Tibial nerve (tissue), 4 donors: ENCODE measurements at regions not wholly inside any gene's neighbourhood (a gene's known extent, or its start where the extent isn't known, plus 50 kb on each side); places are given as distances from the start of the nearest gene placed in this dataset.

Source experiments
- DNase-seq, 2 donors: peaks; one replicate each; pipeline ENCODE4 v3.0.0-alpha.2; 2019; ENCODE audit warnings: low spot score in 2 of 2
- H3K27ac ChIP-seq, 4 donors: fragments of 200-600 bp; sonication (generic) in 3 of 4; one replicate each; pipeline ENCODE4 v1.5.1; 2017 to 2019; ENCODE audit warnings: mild to moderate bottlenecking in 1 of 4
- H3K27me3 ChIP-seq, 2 donors: fragments of 200-600 bp; sonication (generic) in 1 of 2; one replicate each; pipeline versions ENCODE4 v1.5.1 to v1.6.0; 2017 to 2019
- H3K36me3 ChIP-seq, 3 donors: fragments of 200-600 bp; sonication (generic); one replicate each; pipeline ENCODE4 v1.5.1; 2018 to 2019
- H3K4me1 ChIP-seq, 4 donors: fragments of 200-600 bp; sonication (generic) in 3 of 4; one replicate each; pipeline ENCODE4 v1.5.1; 2017 to 2019
- H3K4me3 ChIP-seq, 4 donors: fragments of 200-600 bp; sonication (generic) in 3 of 4; one replicate each; pipeline ENCODE4 v1.5.1; 2017 to 2019; ENCODE audit warnings: mild to moderate bottlenecking in 1 of 4, moderate library complexity in 1 of 4
- H3K9me3 ChIP-seq, 4 donors: fragments of 200-600 bp; sonication (generic) in 3 of 4; one replicate each; pipeline ENCODE4 v1.5.1; 2017 to 2019
- CTCF ChIP-seq, 5 experiments: fragments of 200-600 bp in 3 of 5; fragments of 450-650 bp in 2 of 5; sonication (generic) in 3 of 5; IDR thresholded peaks; one replicate each; pipeline ENCODE4 v1.5.1; 2016 to 2019; ENCODE audit warnings: antibody characterized with exemption in 5 of 5, mild to moderate bottlenecking in 3 of 5, moderate library complexity in 2 of 5
- EP300 ChIP-seq, 2 donors: sonication (generic); formaldehyde crosslinking; IDR thresholded peaks; one replicate each; pipeline ENCODE4 v1.6.1; 2017; ENCODE audit warnings: antibody characterized with exemption in 2 of 2, mild to moderate bottlenecking in 1 of 2
- POLR2A ChIP-seq, 2 donors: fragments of 450-650 bp; IDR thresholded peaks; one replicate each; pipeline ENCODE4 v1.6.1; 2017; ENCODE audit warnings: antibody characterized with exemption in 2 of 2, mild to moderate bottlenecking in 2 of 2, moderate library complexity in 2 of 2
- WGBS, 2 donors: methylation state at CpG; one replicate each; pipeline ENCODE4 v1.1.5; 2018; 5-methylcytosine and 5-hydroxymethylcytosine counted together

- Histone ChIP-seq H3K4me1 (no peaks in the 10 kb centered on the region), H3K27me3 (no peaks in the 10 kb centered on the region), H3K36me3 (no peaks in the 10 kb centered on the region), H3K4me3 (no peak overlapping the region), H3K9me3 (peaks cover 0 to 3% (median 0%) of the 10 kb centered on the region in 4 donors), H3K27ac (no peak overlapping the region)
- no peak for TF ChIP-seq EP300 (IDR thresholded peaks at IDR 0.05)
- no peak for TF ChIP-seq POLR2A (IDR thresholded peaks at IDR 0.05)
- no peak for TF ChIP-seq CTCF (IDR thresholded peaks at IDR 0.05)
- WGBS, 2 donors = 94% methylated on average over 2 of the region's 2 CpGs
- DNase-seq = no peak
Measured at GRCh38 chr4:65190780-65191179, 479.5 kb downstream of the EPHA5 start.

- Histone ChIP-seq H3K4me3 (no peak overlapping the region), H3K36me3 (no peaks in the 10 kb centered on the region), H3K9me3 (no peaks in the 10 kb centered on the region), H3K27ac (no peak overlapping the region), H3K4me1 (no peaks in the 10 kb centered on the region), H3K27me3 (no peaks in the 10 kb centered on the region)
- WGBS, 2 donors = 85 to 87% methylated on average over 5 of the region's 5 CpGs
- TF ChIP-seq POLR2A (IDR thresholded peaks at IDR 0.05) (no peak), CTCF (IDR thresholded peaks at IDR 0.05) (no peak), EP300 (IDR thresholded peaks at IDR 0.05) (no peak)
- DNase-seq = no peak
Measured at GRCh38 chr4:65175585-65175984, 494.7 kb downstream of the EPHA5 start.

GRCh38 chr4:65170768-65171514 is 499.3 kb downstream of the EPHA5 start:
- WGBS, 2 donors = 87 to 89% methylated on average over 6 of the region's 6 CpGs
- DNase-seq = no peak
- no peaks in the 10 kb centered on the region for H3K9me3 ChIP-seq
- H3K27ac ChIP-seq = no peak overlapping the region
- no peaks in the 10 kb centered on the region for H3K27me3 ChIP-seq
- no peaks in the 10 kb centered on the region for H3K4me1 ChIP-seq
- no peaks in the 10 kb centered on the region for H3K36me3 ChIP-seq
- TF ChIP-seq CTCF (IDR thresholded peaks at IDR 0.05) = no peak
- no peak for TF ChIP-seq EP300 (IDR thresholded peaks at IDR 0.05)
- TF ChIP-seq POLR2A (IDR thresholded peaks at IDR 0.05) = no peak
- H3K4me3 ChIP-seq = no peak overlapping the region

GRCh38 chr4:65167719-65168118 is 502.6 kb downstream of the EPHA5 start:
- no peak for DNase-seq

GRCh38 chr4:65152205-65152604 is 518.1 kb downstream of the EPHA5 start:
- no peak overlapping the region for H3K4me3 ChIP-seq
- H3K27me3 ChIP-seq = no peaks in the 10 kb centered on the region
- H3K36me3 ChIP-seq = no peaks in the 10 kb centered on the region
- TF ChIP-seq EP300 (IDR thresholded peaks at IDR 0.05) (no peak), POLR2A (IDR thresholded peaks at IDR 0.05) (no peak), CTCF (IDR thresholded peaks at IDR 0.05) (no peak)
- H3K4me1 ChIP-seq = no peaks in the 10 kb centered on the region
- no peak for DNase-seq
- no peak overlapping the region for H3K27ac ChIP-seq
- no peaks in the 10 kb centered on the region for H3K9me3 ChIP-seq

More at GRCh38 chr4:65167719-65168118, 502.6 kb downstream of the EPHA5 start:
- no peak overlapping the region for H3K4me3 ChIP-seq
- no peak for TF ChIP-seq EP300 (IDR thresholded peaks at IDR 0.05)
- no peak for TF ChIP-seq POLR2A (IDR thresholded peaks at IDR 0.05)
- no peaks in the 10 kb centered on the region for H3K9me3 ChIP-seq
- H3K27me3 ChIP-seq = no peaks in the 10 kb centered on the region
- no peaks in the 10 kb centered on the region for H3K4me1 ChIP-seq
- WGBS, 2 donors = 83 to 86% methylated on average over 3 of the region's 3 CpGs
- H3K36me3 ChIP-seq = no peaks in the 10 kb centered on the region
- H3K27ac ChIP-seq = no peak overlapping the region
